T follicular helper cell (primary cell): ENCODE measurements at regions not wholly inside any gene's neighbourhood (a gene's known extent, or its start where the extent isn't known, plus 50 kb on each side); places are given as distances from the start of the nearest gene placed in this dataset.

Source experiments
- DNase-seq: peaks from one replicate; pipeline ENCODE4 v3.0.0-alpha.2; 2020; ENCODE audit warnings: low read depth

GRCh38 chr13:70895599-70895998 is 787.3 kb upstream of the KLHL1 start:
- DNase-seq = no peak

- DNase-seq = no peak
These were observed 786.0 kb upstream of the KLHL1 start for GRCh38 chr13:70894258-70894657.

- no peak for DNase-seq
These were observed 785.6 kb upstream of the KLHL1 start for GRCh38 chr13:70893832-70894231.

GRCh38 chr13:70890289-70890688 is 782.0 kb upstream of the KLHL1 start:
- DNase-seq = no peak

- no peak for DNase-seq
These were observed 780.9 kb upstream of the KLHL1 start for GRCh38 chr13:70889163-70889562.

- DNase-seq = no peak
These were observed 775.9 kb upstream of the KLHL1 start for GRCh38 chr13:70884196-70884595.

- no peak for DNase-seq
These were observed 766.4 kb upstream of the KLHL1 start for GRCh38 chr13:70874636-70875035.

- DNase-seq = no peak
These were observed 756.5 kb upstream of the KLHL1 start for GRCh38 chr13:70864731-70865130.

- no peak for DNase-seq
These were observed 748.5 kb upstream of the KLHL1 start for GRCh38 chr13:70856711-70857110.

GRCh38 chr13:70856025-70856424 is 747.8 kb upstream of the KLHL1 start:
- no peak for DNase-seq

GRCh38 chr13:70849222-70849621 is 741.0 kb upstream of the KLHL1 start:
- no peak for DNase-seq

- DNase-seq = no peak
These were observed 736.3 kb upstream of the KLHL1 start for GRCh38 chr13:70844391-70845108.

GRCh38 chr13:70842062-70842644 is 733.9 kb upstream of the KLHL1 start:
- no peak for DNase-seq

- no peak for DNase-seq
These were observed 733.2 kb upstream of the KLHL1 start for GRCh38 chr13:70841240-70842061.

- DNase-seq = no peak
These were observed 727.1 kb upstream of the KLHL1 start for GRCh38 chr13:70835371-70835770.

- no peak for DNase-seq
These were observed 721.5 kb upstream of the KLHL1 start for GRCh38 chr13:70829748-70830147.

GRCh38 chr13:70817576-70817975 is 709.3 kb upstream of the KLHL1 start:
- DNase-seq = no peak

- no peak for DNase-seq
These were observed 708.6 kb upstream of the KLHL1 start for GRCh38 chr13:70816853-70817252.

- DNase-seq = no peak
These were observed 706.4 kb upstream of the KLHL1 start for GRCh38 chr13:70814684-70815083.

- DNase-seq = no peak
These were observed 704.2 kb upstream of the KLHL1 start for GRCh38 chr13:70812481-70812880.

- no peak for DNase-seq
These were observed 701.3 kb upstream of the KLHL1 start for GRCh38 chr13:70809588-70809987.

GRCh38 chr13:70798385-70798784 is 690.1 kb upstream of the KLHL1 start:
- no peak for DNase-seq

GRCh38 chr13:70795484-70795883 is 687.2 kb upstream of the KLHL1 start:
- DNase-seq = no peak
